Endothelial cell of umbilical vein (primary cell): ENCODE measurements at regions not wholly inside any gene's neighbourhood (a gene's known extent, or its start where the extent isn't known, plus 50 kb on each side); places are given as distances from the start of the nearest gene placed in this dataset.

ENCODE experiments used
- BruUV-seq: library from RNA; stranded (reverse); fragments of 400-500 nt; replicated peaks from 2 replicates; lab custom pipeline; 2021; lab: Mats Ljungman, UMichigan
- CTCF ChIA-PET: fragments of 300-600, 350-600 bp; sonication (Branson Sonifier 250); formaldehyde crosslinking; loops from one replicate; lab custom pipeline; 2021; ENCODE audit warnings: antibody characterized with exemption, inconsistent platforms; lab: Charles Lee
- POLR2A ChIA-PET: fragments of 300-600, 350-600 bp; sonication (Branson Sonifier 250); formaldehyde crosslinking; loops from one replicate; lab custom pipeline; 2021; ENCODE audit warnings: antibody characterized with exemption, inconsistent platforms; lab: Charles Lee
- DNase-seq: peaks from one replicate; pipeline ENCODE4 v3.0.0-alpha.2; 2011; ENCODE audit warnings: low read depth, low spot score
- FAIRE-seq: peaks from 2 replicates; lab custom pipeline; 2011; peaks lifted over from hg19 to GRCh38; lab: Jason Lieb, UNC
- H2AFZ ChIP-seq: 2 replicates; pipeline ENCODE4 v1.6.0; 2012; ENCODE audit warnings: low read depth, low read length, control low read depth, inconsistent platforms
- H3K27ac ChIP-seq: 2 replicates; pipeline ENCODE4 v1.5.1; 2011; ENCODE audit warnings: low read depth, mild to moderate bottlenecking, control low read depth, low read length, moderate library complexity; ENCODE audit not compliant: insufficient read depth
- H3K27me3 ChIP-seq, 2 experiments: 2 replicates each; pipeline versions ENCODE4 v1.6.0 to v1.6.1; 2011; ENCODE audit warnings: low read length in 2 of 2, mixed read lengths in 1 of 2; ENCODE audit not compliant: control insufficient read depth in 2 of 2, insufficient read depth in 2 of 2
- H3K36me3 ChIP-seq, 2 experiments: 2 replicates in 1 of 2; 3 replicates in 1 of 2; pipeline ENCODE4 v1.5.1; 2011; ENCODE audit warnings: low read length in 2 of 2, mild to moderate bottlenecking in 1 of 2, moderate library complexity in 1 of 2; ENCODE audit not compliant: control insufficient read depth in 2 of 2, insufficient read depth in 2 of 2; ENCODE audit errors: extremely low read depth in 1 of 2
- H3K4me1 ChIP-seq: 3 replicates; pipeline ENCODE4 v1.5.1; 2011; ENCODE audit warnings: mild to moderate bottlenecking, low read length; ENCODE audit not compliant: control insufficient read depth, insufficient read depth; ENCODE audit errors: extremely low read depth
- H3K4me2 ChIP-seq: 2 replicates; pipeline ENCODE4 v1.6.1; 2011; ENCODE audit warnings: low read length, control low read depth, mixed read lengths; ENCODE audit not compliant: insufficient read depth
- H3K4me3 ChIP-seq, 3 experiments: fragments of 200-600 bp in 1 of 3; sonication (generic), shearing (Covaris generic) in 1 of 3; replicated peaks in 1 of 3; 2 replicates each; pipeline ENCODE4 v1.5.1; 2011 to 2016; ENCODE audit warnings: control low read depth in 3 of 3, low read length in 3 of 3, mild to moderate bottlenecking in 2 of 3, inconsistent platforms in 1 of 3, low read depth in 1 of 3, moderate library complexity in 1 of 3; ENCODE audit not compliant: insufficient read depth in 1 of 3
- H3K79me2 ChIP-seq: 2 replicates; pipeline ENCODE4 v1.6.0; 2012; ENCODE audit warnings: low read length, inconsistent platforms; ENCODE audit not compliant: control insufficient read depth, insufficient read depth
- H3K9ac ChIP-seq: replicated peaks from 2 replicates; pipeline ENCODE3; 2011; ENCODE audit warnings: low read length, control low read depth; ENCODE audit not compliant: insufficient read depth; ENCODE audit errors: extremely low read depth
- H3K9me1 ChIP-seq: replicated peaks from 3 replicates; pipeline ENCODE4 v1.6.0; 2011; ENCODE audit warnings: mild to moderate bottlenecking, low read length; ENCODE audit not compliant: control insufficient read depth, insufficient read depth; ENCODE audit errors: extremely low read depth
- H3K9me3 ChIP-seq: replicated peaks from 2 replicates; pipeline ENCODE4 v1.5.1; 2012; ENCODE audit warnings: low read length, inconsistent platforms; ENCODE audit not compliant: control insufficient read depth, insufficient read depth
- H4K20me1 ChIP-seq: replicated peaks from 2 replicates; pipeline ENCODE3; 2011; ENCODE audit warnings: mild to moderate bottlenecking, low read length; ENCODE audit not compliant: control insufficient read depth, insufficient read depth; ENCODE audit errors: extremely low read depth
- CTCF ChIP-seq, 2 donors: IDR thresholded peaks; 1 replicate in 1 of 2; 2 replicates in 1 of 2; pipeline ENCODE4 v1.5.1; 2011; ENCODE audit warnings: low read length in 2 of 2, mild to moderate bottlenecking in 2 of 2, moderate library complexity in 2 of 2, control low read depth in 1 of 2, inconsistent platforms in 1 of 2, low read depth in 1 of 2; ENCODE audit not compliant: insufficient read depth in 1 of 2; ENCODE audit errors: extremely low read depth in 1 of 2
- EZH2 ChIP-seq: IDR thresholded peaks from 2 replicates; pipeline ENCODE4 v1.6.1; 2012; ENCODE audit warnings: borderline replicate concordance, low read depth, mild to moderate bottlenecking, moderate library complexity, low read length, inconsistent platforms; ENCODE audit not compliant: severe bottlenecking
- FOS ChIP-seq: IDR thresholded peaks from 2 replicates; pipeline ENCODE4 v1.6.1; 2011; ENCODE audit warnings: mild to moderate bottlenecking, low read length, moderate library complexity, borderline replicate concordance; ENCODE audit not compliant: insufficient read depth
- GATA2 ChIP-seq: IDR thresholded peaks from 2 replicates; pipeline ENCODE4 v1.7.0; 2011; ENCODE audit warnings: low read depth, mild to moderate bottlenecking, moderate library complexity, mixed read lengths, low read length; ENCODE audit not compliant: insufficient read length, insufficient read depth
- JUN ChIP-seq: IDR thresholded peaks from 2 replicates; pipeline ENCODE4 v1.6.1; 2011; ENCODE audit warnings: borderline replicate concordance, low read depth; ENCODE audit not compliant: insufficient read length, insufficient read depth
- MAX ChIP-seq: IDR thresholded peaks from 2 replicates; pipeline ENCODE4 v1.6.1; 2011; ENCODE audit not compliant: insufficient read depth, insufficient read length
- MYC ChIP-seq: IDR thresholded peaks from one replicate; pipeline ENCODE4 v1.6.1; 2011; ENCODE audit warnings: mild to moderate bottlenecking, low read depth, low read length
- POLR2A ChIP-seq: IDR thresholded peaks from 2 replicates; pipeline ENCODE4 v1.6.1; 2012; ENCODE audit warnings: low read depth, mild to moderate bottlenecking, control low read depth, low read length
- POLR2AphosphoS5 ChIP-seq: IDR thresholded peaks from 2 replicates; pipeline ENCODE4 v1.6.1; 2012; ENCODE audit warnings: low read depth, mild to moderate bottlenecking, control low read depth, low read length, moderate library complexity; ENCODE audit not compliant: insufficient read depth
- dilution Hi-C: fragments of 300-500 bp; cut with MboI; formaldehyde crosslinking; loops from one replicate; pipeline ENCODE4 v1.15.0; 2019; ENCODE audit warnings: low sequenced_read_pairs; ENCODE audit not compliant: extremely low pct_ligation_motif_present
- intact Hi-C: fragments of 100-400 bp; cut with micrococcal nuclease; formaldehyde crosslinking; loops from one replicate; pipeline ENCODE4 v1.10.0; 2022

- ChIA-PET CTCF (no interaction called here), POLR2A (no interaction called here)
- H3K79me2 ChIP-seq = no peaks in the 10 kb centered on the region
- TF ChIP-seq MYC (no peak), POLR2A (no peak), JUN (no peak), EZH2 (no peak), MAX (no peak), GATA2 (no peak), FOS (no peak), POLR2AphosphoS5 (no peak), CTCF (IDR thresholded peaks at IDR 0.05; ENCODE audit: extremely low read depth in 1 of 2, insufficient read depth in 1 of 2, low read depth in 1 of 2, low read length in 2 of 2) (no peak)
- no peak overlapping the region for H3K4me2 ChIP-seq
- H3K27ac ChIP-seq = no peak overlapping the region
- no TSS peak for BruUV-seq
- intact Hi-C loops = no loop called here
- H3K36me3 ChIP-seq = no peaks in the 10 kb centered on the region
- dilution Hi-C loops = no loop called here
- H3K9ac ChIP-seq = no peak overlapping the region
- no peaks in the 10 kb centered on the region for H3K27me3 ChIP-seq
- H3K9me1 ChIP-seq = no peaks in the 10 kb centered on the region
- H3K4me1 ChIP-seq = no peaks in the 10 kb centered on the region
- no peaks in the 10 kb centered on the region for H4K20me1 ChIP-seq
- no peak overlapping the region for H2AFZ ChIP-seq
- H3K4me3 ChIP-seq = no peak overlapping the region
- no peak for FAIRE-seq
- peaks cover 4% of the 10 kb centered on the region for H3K9me3 ChIP-seq
- no peak for DNase-seq
Measured at GRCh38 chr2:22998359-22998758, 386.6 kb upstream of the KLHL29 start.
